SK-N-SH (cell line): ENCODE measurements at regions not wholly inside any gene's neighbourhood (a gene's known extent, or its start where the extent isn't known, plus 50 kb on each side); places are given as distances from the start of the nearest gene placed in this dataset.

ENCODE experiments used
- CTCF ChIA-PET: fragments of 300-600, 350-600 bp; formaldehyde crosslinking; extraction: SDS; loops from one replicate; lab custom pipeline; 2021; lab: Yijun Ruan, JAX
- POLR2A ChIA-PET: fragments of 350-600 bp; sonication (Branson Sonifier 250); formaldehyde crosslinking; extraction: SDS; loops from one replicate; lab custom pipeline; 2020; ENCODE audit warnings: antibody characterized with exemption, inconsistent platforms; lab: Yijun Ruan, JAX
- DNase-seq: peaks from one replicate; pipeline ENCODE4 v3.0.0; 2012
- H2AFZ ChIP-seq: fragments of 200-600 bp; sonication (generic); 2 replicates; pipeline ENCODE4 v1.8.1; 2016; ENCODE audit warnings: antibody characterized with exemption, mild to moderate bottlenecking, low read depth
- H3F3A ChIP-seq: fragments of 200-600 bp; sonication (generic); replicated peaks from 2 replicates; pipeline ENCODE3; 2016; ENCODE audit warnings: antibody characterized with exemption, mild to moderate bottlenecking; ENCODE audit not compliant: insufficient read depth
- H3K27ac ChIP-seq, 2 experiments: fragments of 200-500 bp in 1 of 2; fragments of 200-600 bp in 1 of 2; sonication (Bioruptor generic) in 1 of 2; sonication (generic), shearing (Covaris generic) in 1 of 2; 2 replicates each; pipeline versions ENCODE4 v1.5.1 to v1.6.1; 2014 to 2016; ENCODE audit warnings: low read depth in 2 of 2, inconsistent platforms in 1 of 2, low read length in 1 of 2, mild to moderate bottlenecking in 1 of 2, mixed read lengths in 1 of 2
- H3K27me3 ChIP-seq: fragments of 200-600 bp; sonication (generic), shearing (Covaris generic); 2 replicates; pipeline ENCODE4 v1.6.1; 2016; ENCODE audit warnings: mixed run types; ENCODE audit not compliant: insufficient read depth
- H3K36me3 ChIP-seq, 2 experiments: fragments of 200-500 bp in 1 of 2; fragments of 200-600 bp in 1 of 2; sonication (Bioruptor generic) in 1 of 2; sonication (generic) in 1 of 2; replicated peaks in 1 of 2; 2 replicates each; pipeline versions ENCODE3 to v1.5.1; 2014 to 2016; ENCODE audit warnings: low read length in 1 of 2, mild to moderate bottlenecking in 1 of 2; ENCODE audit not compliant: insufficient read depth in 2 of 2, control insufficient read depth in 1 of 2
- H3K4me1 ChIP-seq, 2 experiments: fragments of 200-500 bp in 1 of 2; fragments of 200-600 bp in 1 of 2; sonication (Bioruptor generic) in 1 of 2; sonication (generic), shearing (Covaris generic) in 1 of 2; 2 replicates each; pipeline versions ENCODE4 v1.5.1 to v1.6.1; 2014 to 2016; ENCODE audit warnings: low read depth in 1 of 2, low read length in 1 of 2, mixed run types in 1 of 2; ENCODE audit not compliant: insufficient read depth in 2 of 2, control insufficient read depth in 1 of 2
- H3K4me2 ChIP-seq: fragments of 200-600 bp; sonication (generic), shearing (Covaris generic); 2 replicates; pipeline ENCODE4 v1.6.1; 2017; ENCODE audit warnings: mixed run types
- H3K4me3 ChIP-seq, 2 experiments: fragments of 200-500 bp in 1 of 2; fragments of 200-600 bp in 1 of 2; sonication (Bioruptor generic) in 1 of 2; sonication (generic), shearing (Covaris generic) in 1 of 2; 2 replicates each; pipeline versions ENCODE4 v1.5.1 to v1.8.1; 2014 to 2016; ENCODE audit warnings: low read depth in 2 of 2, inconsistent platforms in 1 of 2, low read length in 1 of 2, mild to moderate bottlenecking in 1 of 2, mixed read lengths in 1 of 2, moderate library complexity in 1 of 2
- H3K79me2 ChIP-seq: fragments of 200-600 bp; sonication (generic); 2 replicates; pipeline ENCODE4 v1.8.1; 2017; ENCODE audit warnings: mild to moderate bottlenecking; ENCODE audit not compliant: insufficient read depth
- H3K9ac ChIP-seq: fragments of 200-600 bp; sonication (generic); 2 replicates; pipeline ENCODE4 v1.6.1; 2017; ENCODE audit warnings: mixed run types
- H3K9me2 ChIP-seq: fragments of 200-600 bp; sonication (generic); 2 replicates; pipeline ENCODE4 v1.6.1; 2017; ENCODE audit warnings: mixed run types
- H3K9me3 ChIP-seq: fragments of 200-600 bp; sonication (generic); 2 replicates; pipeline ENCODE4 v1.6.1; 2017; ENCODE audit warnings: mixed run types, mild to moderate bottlenecking, moderate library complexity
- H4K20me1 ChIP-seq: fragments of 200-600 bp; sonication (generic); 2 replicates; pipeline ENCODE4 v1.6.1; 2017; ENCODE audit warnings: mild to moderate bottlenecking, mixed run types; ENCODE audit not compliant: insufficient read depth
- ELF1 ChIP-seq: IDR thresholded peaks from 2 replicates; pipeline ENCODE4 v1.4.0; 2012
- EZH2phosphoT487 ChIP-seq: fragments of 200-600 bp; sonication (generic); IDR thresholded peaks from 2 replicates; pipeline ENCODE4 v1.6.1; 2017; ENCODE audit warnings: low read depth, mixed run types, mild to moderate bottlenecking, antibody characterized with exemption, moderate library complexity, borderline replicate concordance
- FOXJ3 ChIP-seq: sonication (generic); formaldehyde crosslinking; IDR thresholded peaks from 2 replicates; pipeline ENCODE4 v1.5.1; 2020; ENCODE audit warnings: mild to moderate bottlenecking, missing genetic modification reagents
- JUND ChIP-seq: IDR thresholded peaks from 2 replicates; pipeline ENCODE4 v1.4.0; 2012
- MEF2A ChIP-seq: IDR thresholded peaks from 2 replicates; pipeline ENCODE4 v1.4.0; 2012; ENCODE audit warnings: low read depth, borderline replicate concordance
- MXI1 ChIP-seq: IDR thresholded peaks from 2 replicates; pipeline ENCODE4 v1.6.1; 2012; ENCODE audit warnings: mild to moderate bottlenecking, low read depth, low read length, improper control_type of control experiment
- POLR2AphosphoS5 ChIP-seq: IDR thresholded peaks from 2 replicates; pipeline ENCODE4 v1.6.1; 2012; ENCODE audit warnings: low read depth, low read length
- RFX5 ChIP-seq: IDR thresholded peaks from 2 replicates; pipeline ENCODE4 v1.6.1; 2012; ENCODE audit warnings: mild to moderate bottlenecking, improper control_type of control experiment, low read length
- SIN3A ChIP-seq: IDR thresholded peaks from 2 replicates; pipeline ENCODE4 v1.6.1; 2012; ENCODE audit warnings: low read depth, mild to moderate bottlenecking, low read length, moderate library complexity, borderline replicate concordance
- SMC3 ChIP-seq: IDR thresholded peaks from 2 replicates; pipeline ENCODE4 v1.6.1; 2012; ENCODE audit warnings: low read depth, low read length, improper control_type of control experiment
- TCF12 ChIP-seq: IDR thresholded peaks from 2 replicates; pipeline ENCODE4 v1.4.0; 2012
- TEAD4 ChIP-seq: IDR thresholded peaks from 2 replicates; pipeline ENCODE4 v1.4.0; 2012; ENCODE audit warnings: mild to moderate bottlenecking, borderline replicate concordance; ENCODE audit not compliant: insufficient read depth
- YY1 ChIP-seq: IDR thresholded peaks from 2 replicates; pipeline ENCODE4 v1.4.0; 2012; ENCODE audit warnings: low read depth, mild to moderate bottlenecking
- WGBS: methylation state at CpG from one replicate; pipeline ENCODE4 v1.1.6; 2017; ENCODE audit warnings: low lambda C conversion rate; 5-methylcytosine and 5-hydroxymethylcytosine counted together
- TF ChIP-seq, protein P1 (sequence below): fragments of 200-600 bp; sonication (generic); IDR thresholded peaks from 2 replicates; pipeline ENCODE4 v1.6.1; 2017; ENCODE audit warnings: antibody characterized with exemption, mild to moderate bottlenecking, moderate library complexity
- TF ChIP-seq, protein P2 (sequence below): IDR thresholded peaks from 2 replicates; pipeline ENCODE4 v1.4.0; 2012; ENCODE audit warnings: low read depth, borderline replicate concordance
- TF ChIP-seq, protein P3 (sequence below): fragments of 150-350 bp; IDR thresholded peaks from 2 replicates; pipeline ENCODE4 v1.6.1; 2016; ENCODE audit warnings: mild to moderate bottlenecking, low read depth, low read length
- TF ChIP-seq, protein P4 (sequence below): IDR thresholded peaks from 2 replicates; pipeline ENCODE4 v1.4.0; 2012; ENCODE audit warnings: low read depth
- TF ChIP-seq, protein P5 (sequence below): IDR thresholded peaks from 2 replicates; pipeline ENCODE4; 2012

DNA sequence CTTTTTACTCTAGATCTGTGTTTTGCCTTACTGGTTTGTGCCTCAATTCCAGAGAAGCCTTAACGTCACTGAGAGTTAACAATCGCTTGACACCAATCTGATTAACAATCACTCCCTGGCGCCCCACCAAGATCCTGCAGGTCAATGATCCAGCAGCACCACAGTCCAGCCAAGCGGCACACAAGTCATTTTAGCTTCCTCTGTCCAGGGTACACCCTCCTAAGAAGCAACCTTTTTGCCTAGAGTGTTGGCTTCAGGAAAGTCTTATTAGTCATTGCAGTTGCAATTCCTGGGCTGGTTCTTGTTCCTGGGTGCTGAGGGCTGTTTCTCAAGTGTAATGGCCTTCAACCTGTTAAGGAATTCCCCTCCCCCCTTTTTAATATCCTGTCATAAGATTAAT is 323.0 kb upstream of the USP25 start:
- H3K9me3 ChIP-seq: no peaks in the 10 kb centered on the region
- TF ChIP-seq EZH2phosphoT487 (no peak), TCF12 (no peak), SIN3A (no peak), MXI1 (no peak), MEF2A (no peak)
- DNase-seq: no peak
- no peaks in the 10 kb centered on the region for H4K20me1 ChIP-seq
- H3K4me1 ChIP-seq: no peaks in the 10 kb centered on the region
- no peaks in the 10 kb centered on the region for H3F3A ChIP-seq
- H3K9ac ChIP-seq: no peak overlapping the region
- no peak overlapping the region for H3K4me3 ChIP-seq
- no peaks in the 10 kb centered on the region for H3K36me3 ChIP-seq
- ChIA-PET CTCF (no interaction called here), POLR2A (no interaction called here)
- H3K27me3 ChIP-seq: no peaks in the 10 kb centered on the region
- no peak overlapping the region for H3K27ac ChIP-seq
- no peaks in the 10 kb centered on the region for H3K79me2 ChIP-seq
- H3K9me2 ChIP-seq: no peaks in the 10 kb centered on the region
- WGBS: 10% methylated on average over 4 of the region's 4 CpGs
- no peak overlapping the region for H3K4me2 ChIP-seq
- H2AFZ ChIP-seq: no peak overlapping the region

DNA sequence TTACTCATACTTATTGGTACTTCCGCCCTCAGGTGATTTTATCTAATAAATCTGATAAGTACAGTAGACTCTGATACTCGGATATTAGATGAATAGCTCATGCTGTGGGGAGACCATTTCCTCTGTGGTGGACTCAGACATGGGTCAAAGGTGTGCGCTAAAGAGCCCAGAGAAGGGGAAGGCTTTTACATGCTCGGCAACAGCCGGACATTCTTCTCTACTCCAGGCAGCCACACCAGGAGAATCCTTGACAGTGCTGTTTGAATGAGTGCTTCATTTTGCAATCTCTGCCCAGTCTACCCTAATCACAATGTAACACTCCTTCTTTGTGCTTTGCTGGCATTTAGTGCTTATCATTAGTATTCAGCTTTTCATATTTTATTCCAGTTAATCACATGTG is 322.2 kb upstream of the USP25 start:
- CTCF ChIA-PET: interaction anchor here (1.6 kb wide), 1 partner anchor 184 kb away, joined by 3 read pairs; no protein-coding TSS in a partner anchor
- Histone ChIP-seq H3K4me2 (no peak overlapping the region), H3K36me3 (no peaks in the 10 kb centered on the region)
- TF ChIP-seq TEAD4 (no peak), ELF1 (no peak), SIN3A (no peak), JUND (no peak), MXI1 (no peak), SMC3 (no peak), YY1 (no peak), RFX5 (no peak), FOXJ3 (CRISPR knock-in tag) (no peak), POLR2AphosphoS5 (no peak)
- TF ChIP-seq, protein P1, sequence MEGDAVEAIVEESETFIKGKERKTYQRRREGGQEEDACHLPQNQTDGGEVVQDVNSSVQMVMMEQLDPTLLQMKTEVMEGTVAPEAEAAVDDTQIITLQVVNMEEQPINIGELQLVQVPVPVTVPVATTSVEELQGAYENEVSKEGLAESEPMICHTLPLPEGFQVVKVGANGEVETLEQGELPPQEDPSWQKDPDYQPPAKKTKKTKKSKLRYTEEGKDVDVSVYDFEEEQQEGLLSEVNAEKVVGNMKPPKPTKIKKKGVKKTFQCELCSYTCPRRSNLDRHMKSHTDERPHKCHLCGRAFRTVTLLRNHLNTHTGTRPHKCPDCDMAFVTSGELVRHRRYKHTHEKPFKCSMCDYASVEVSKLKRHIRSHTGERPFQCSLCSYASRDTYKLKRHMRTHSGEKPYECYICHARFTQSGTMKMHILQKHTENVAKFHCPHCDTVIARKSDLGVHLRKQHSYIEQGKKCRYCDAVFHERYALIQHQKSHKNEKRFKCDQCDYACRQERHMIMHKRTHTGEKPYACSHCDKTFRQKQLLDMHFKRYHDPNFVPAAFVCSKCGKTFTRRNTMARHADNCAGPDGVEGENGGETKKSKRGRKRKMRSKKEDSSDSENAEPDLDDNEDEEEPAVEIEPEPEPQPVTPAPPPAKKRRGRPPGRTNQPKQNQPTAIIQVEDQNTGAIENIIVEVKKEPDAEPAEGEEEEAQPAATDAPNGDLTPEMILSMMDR: no peak
- TF ChIP-seq, protein P2, sequence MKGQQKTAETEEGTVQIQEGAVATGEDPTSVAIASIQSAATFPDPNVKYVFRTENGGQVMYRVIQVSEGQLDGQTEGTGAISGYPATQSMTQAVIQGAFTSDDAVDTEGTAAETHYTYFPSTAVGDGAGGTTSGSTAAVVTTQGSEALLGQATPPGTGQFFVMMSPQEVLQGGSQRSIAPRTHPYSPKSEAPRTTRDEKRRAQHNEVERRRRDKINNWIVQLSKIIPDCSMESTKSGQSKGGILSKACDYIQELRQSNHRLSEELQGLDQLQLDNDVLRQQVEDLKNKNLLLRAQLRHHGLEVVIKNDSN: no peak
- TF ChIP-seq, protein P3, sequence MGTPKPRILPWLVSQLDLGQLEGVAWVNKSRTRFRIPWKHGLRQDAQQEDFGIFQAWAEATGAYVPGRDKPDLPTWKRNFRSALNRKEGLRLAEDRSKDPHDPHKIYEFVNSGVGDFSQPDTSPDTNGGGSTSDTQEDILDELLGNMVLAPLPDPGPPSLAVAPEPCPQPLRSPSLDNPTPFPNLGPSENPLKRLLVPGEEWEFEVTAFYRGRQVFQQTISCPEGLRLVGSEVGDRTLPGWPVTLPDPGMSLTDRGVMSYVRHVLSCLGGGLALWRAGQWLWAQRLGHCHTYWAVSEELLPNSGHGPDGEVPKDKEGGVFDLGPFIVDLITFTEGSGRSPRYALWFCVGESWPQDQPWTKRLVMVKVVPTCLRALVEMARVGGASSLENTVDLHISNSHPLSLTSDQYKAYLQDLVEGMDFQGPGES: no peak
- TF ChIP-seq, protein P4, sequence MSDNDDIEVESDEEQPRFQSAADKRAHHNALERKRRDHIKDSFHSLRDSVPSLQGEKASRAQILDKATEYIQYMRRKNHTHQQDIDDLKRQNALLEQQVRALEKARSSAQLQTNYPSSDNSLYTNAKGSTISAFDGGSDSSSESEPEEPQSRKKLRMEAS: no peak
- TF ChIP-seq, protein P5, sequence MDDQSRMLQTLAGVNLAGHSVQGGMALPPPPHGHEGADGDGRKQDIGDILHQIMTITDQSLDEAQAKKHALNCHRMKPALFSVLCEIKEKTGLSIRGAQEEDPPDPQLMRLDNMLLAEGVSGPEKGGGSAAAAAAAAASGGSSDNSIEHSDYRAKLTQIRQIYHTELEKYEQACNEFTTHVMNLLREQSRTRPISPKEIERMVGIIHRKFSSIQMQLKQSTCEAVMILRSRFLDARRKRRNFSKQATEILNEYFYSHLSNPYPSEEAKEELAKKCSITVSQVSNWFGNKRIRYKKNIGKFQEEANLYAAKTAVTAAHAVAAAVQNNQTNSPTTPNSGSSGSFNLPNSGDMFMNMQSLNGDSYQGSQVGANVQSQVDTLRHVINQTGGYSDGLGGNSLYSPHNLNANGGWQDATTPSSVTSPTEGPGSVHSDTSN: no peak
- TF ChIP-seq, all 33 proteins: peak for 0
- H3F3A ChIP-seq: no peaks in the 10 kb centered on the region
- no peaks in the 10 kb centered on the region for H3K79me2 ChIP-seq
- H2AFZ ChIP-seq: no peak overlapping the region
- no peaks in the 10 kb centered on the region for H3K27me3 ChIP-seq
- H3K9me2 ChIP-seq: no peaks in the 10 kb centered on the region
- H3K9me3 ChIP-seq: no peaks in the 10 kb centered on the region
- WGBS: 6% methylated on average over 4 of the region's 5 CpGs
- POLR2A ChIA-PET: no interaction called here
- H3K9ac ChIP-seq: no peak overlapping the region
- H3K4me1 ChIP-seq: no peaks in the 10 kb centered on the region
- DNase-seq: no peak
- H3K4me3 ChIP-seq: no peak overlapping the region
- no peak overlapping the region for H3K27ac ChIP-seq
- no peaks in the 10 kb centered on the region for H4K20me1 ChIP-seq
